ENCODE measurements at regions not wholly inside any gene's neighbourhood (a gene's known extent, or its start where the extent isn't known, plus 50 kb on each side); places are given as distances from the start of the nearest gene placed in this dataset.

DNA sequence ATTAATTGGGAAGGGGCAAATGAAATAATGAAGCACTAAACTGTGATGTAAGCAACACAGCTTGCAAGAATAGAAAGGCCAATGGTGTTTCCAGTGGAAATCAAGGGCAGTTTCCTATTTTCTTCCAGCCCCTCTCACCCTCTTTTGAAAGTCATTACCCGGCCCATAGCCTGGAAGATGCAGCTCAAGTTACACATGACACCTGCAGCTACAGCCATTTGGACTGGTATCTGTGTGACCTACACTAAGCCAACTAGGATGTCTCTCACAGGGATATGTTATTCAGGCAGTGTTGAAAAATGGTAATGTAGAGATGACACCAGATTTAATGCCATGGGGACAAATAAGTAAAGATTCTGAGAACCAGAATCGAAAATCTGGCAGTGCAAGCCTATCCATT is 439.4 kb upstream of the ZNF462 start:
- Histone ChIP-seq H3K4me1 (ENCODE audit: control insufficient read depth in 2 of 2, insufficient read depth in 2 of 2, low read length in 2 of 2) (no peaks in the 10 kb centered on the region), H3K27ac (ENCODE audit: low read depth, low read length) (no peak overlapping the region), H3K9me3 (ENCODE audit: control insufficient read depth in 2 of 3, low read length in 3 of 3) (no peaks in the 10 kb centered on the region), H3K4me3 (ENCODE audit: low read length) (no peak overlapping the region), H3K27me3 (ENCODE audit: control insufficient read depth in 2 of 2, insufficient read depth in 2 of 2, low read length in 2 of 2) (no peaks in the 10 kb centered on the region), H3K36me3 (ENCODE audit: control insufficient read depth in 2 of 3, insufficient read depth in 3 of 3, low read length in 3 of 3) (no peaks in the 10 kb centered on the region)
- Mint-ChIP-seq H3K4me3 (no peak overlapping the region), H3K27me3 (peaks cover 0 to 4% (median 0%) of the 10 kb centered on the region in 5 donors), H3K9me3 (peaks cover 0 to 8% (median 2%) of the 10 kb centered on the region in 11 donors), H3K36me3 (no peaks in the 10 kb centered on the region), H3K4me1 (peaks cover 0 to 11% (median 0%) of the 10 kb centered on the region in 7 donors), H3K27ac (no peak overlapping the region)
- ATAC-seq (no peak), DNase-seq (no peak)
- intact Hi-C loops (cut with micrococcal nuclease): no loop called here
- POLR2A ChIA-PET: no interaction called here
- CTCF ChIA-PET: no interaction called here

DNA sequence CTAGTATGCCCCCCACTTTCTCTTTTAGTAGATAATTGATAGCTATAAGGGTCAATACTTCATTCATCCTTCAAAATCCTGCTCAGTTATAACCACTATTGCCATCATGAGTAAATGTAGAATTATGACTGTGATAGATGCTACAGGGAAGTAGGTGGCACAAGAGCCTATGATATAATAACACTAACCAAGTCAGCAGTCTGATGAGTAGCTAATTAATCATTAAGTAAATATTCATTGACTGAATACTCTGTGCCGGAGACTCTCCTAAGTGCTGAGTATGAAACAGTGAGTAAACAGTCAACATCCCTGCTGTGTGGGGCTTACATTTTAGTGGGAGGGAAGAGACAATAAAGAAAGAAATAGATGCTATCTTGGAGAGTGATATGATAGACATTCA is 430.3 kb upstream of the ZNF462 start:
- Histone ChIP-seq H3K27me3 (ENCODE audit: control insufficient read depth in 2 of 2, insufficient read depth in 2 of 2, low read length in 2 of 2) (no peaks in the 10 kb centered on the region), H3K9me3 (ENCODE audit: control insufficient read depth in 2 of 3, low read length in 3 of 3) (no peaks in the 10 kb centered on the region), H3K27ac (ENCODE audit: low read depth, low read length) (no peak overlapping the region), H3K4me3 (ENCODE audit: low read length) (no peak overlapping the region), H3K4me1 (ENCODE audit: control insufficient read depth in 2 of 2, insufficient read depth in 2 of 2, low read length in 2 of 2) (no peaks in the 10 kb centered on the region), H3K36me3 (ENCODE audit: control insufficient read depth in 2 of 3, insufficient read depth in 3 of 3, low read length in 3 of 3) (no peaks in the 10 kb centered on the region)
- Mint-ChIP-seq H3K9me3 (peaks cover 0 to 17% (median 7%) of the 10 kb centered on the region in 11 donors), H3K36me3 (no peaks in the 10 kb centered on the region), H3K4me1 (no peaks in the 10 kb centered on the region), H3K4me3 (no peak overlapping the region), H3K27ac (no peak overlapping the region), H3K27me3 (peaks cover 0 to 4% (median 0%) of the 10 kb centered on the region in 5 donors)
- POLR2A ChIA-PET: no interaction called here
- no peak for ATAC-seq
- CTCF ChIA-PET: no interaction called here
- no peak for DNase-seq
- intact Hi-C loops (cut with micrococcal nuclease): no loop called here

DNA sequence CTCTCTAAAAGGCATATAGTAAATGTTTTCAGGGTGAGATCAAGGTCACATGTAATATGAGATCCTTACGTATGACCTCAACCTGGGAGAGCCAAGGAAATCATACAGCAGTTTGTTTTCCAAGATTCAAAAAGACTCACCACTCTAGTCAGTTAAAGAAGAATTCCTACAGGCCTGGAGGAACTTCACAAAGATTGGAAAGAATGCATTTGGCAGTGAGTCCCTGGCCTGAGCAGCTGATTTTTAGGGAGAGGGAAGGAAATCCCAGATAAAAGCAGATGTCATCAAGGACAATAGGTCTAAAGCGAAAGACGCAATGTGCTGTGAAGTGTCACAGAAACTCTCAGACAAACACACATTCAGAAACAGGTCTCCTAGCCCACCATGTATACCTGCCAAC is 424.0 kb upstream of the ZNF462 start:
- H3K27me3 ChIP-seq (ENCODE audit: control insufficient read depth in 2 of 2, insufficient read depth in 2 of 2, low read length in 2 of 2): no peaks in the 10 kb centered on the region
- Mint-ChIP-seq H3K27me3 (no peaks in the 10 kb centered on the region), H3K9me3 (peaks cover 2 to 19% (median 9%) of the 10 kb centered on the region in 11 donors), H3K4me1 (peaks cover 0 to 4% (median 0%) of the 10 kb centered on the region in 7 donors), H3K4me3 (no peak overlapping the region), H3K36me3 (peaks cover 0 to 9% (median 0%) of the 10 kb centered on the region in 5 donors), H3K27ac (no peak overlapping the region)
- H3K36me3 ChIP-seq (ENCODE audit: control insufficient read depth in 2 of 3, insufficient read depth in 3 of 3, low read length in 3 of 3): no peaks in the 10 kb centered on the region
- ChIA-PET POLR2A (no interaction called here), CTCF (no interaction called here)
- no peak overlapping the region for H3K4me3 ChIP-seq (ENCODE audit: low read length)
- no peak for DNase-seq
- no peaks in the 10 kb centered on the region for H3K4me1 ChIP-seq (ENCODE audit: control insufficient read depth in 2 of 2, insufficient read depth in 2 of 2, low read length in 2 of 2)
- ATAC-seq: no peak
- H3K9me3 ChIP-seq (ENCODE audit: control insufficient read depth in 2 of 3, low read length in 3 of 3): no peaks in the 10 kb centered on the region
- H3K27ac ChIP-seq (ENCODE audit: low read depth, low read length): no peak overlapping the region
- intact Hi-C loops (cut with micrococcal nuclease): no loop called here

DNA sequence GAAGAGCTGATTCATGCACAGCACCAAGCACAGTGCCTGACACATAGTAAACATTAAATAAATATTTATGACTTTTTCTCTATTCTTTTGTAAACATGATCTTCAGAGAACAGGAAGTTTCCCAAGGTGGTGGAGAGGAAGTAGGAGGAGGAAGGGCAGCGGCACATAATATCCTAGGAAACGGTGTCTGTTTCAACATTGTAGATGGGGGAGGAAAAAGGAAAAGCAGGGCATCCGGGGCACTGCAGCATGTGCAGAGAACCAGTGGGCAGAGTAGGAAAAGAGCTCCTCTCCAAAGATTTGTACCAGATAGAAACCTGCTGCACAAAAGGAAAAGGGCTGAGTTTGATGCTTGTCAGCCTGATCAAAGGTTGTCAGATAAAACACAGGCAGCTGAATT is 421.7 kb upstream of the ZNF462 start:
- no peak overlapping the region for H3K27ac Mint-ChIP-seq
- CTCF ChIA-PET: no interaction called here
- POLR2A ChIA-PET: no interaction called here

DNA sequence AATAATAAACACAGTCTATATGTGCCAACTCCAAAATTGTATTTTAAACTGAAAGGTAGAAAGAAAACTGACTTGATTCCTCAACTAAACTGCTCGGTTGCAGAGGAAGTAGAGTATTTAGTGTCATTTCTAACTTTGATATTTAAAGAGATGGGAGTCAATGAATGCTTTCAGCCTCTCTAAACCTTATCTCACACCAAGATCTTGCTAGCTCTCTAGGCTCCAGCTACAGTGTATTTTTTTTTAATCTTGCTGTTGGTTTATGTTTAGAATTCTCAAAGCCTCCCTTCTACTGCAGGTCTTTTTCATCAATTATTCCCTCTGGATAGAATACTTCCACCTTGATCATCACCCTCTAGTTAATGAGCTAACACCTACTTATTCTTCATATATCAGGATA is 419.4 kb upstream of the ZNF462 start:
- Histone ChIP-seq H3K36me3 (ENCODE audit: control insufficient read depth in 2 of 3, insufficient read depth in 3 of 3, low read length in 3 of 3) (no peaks in the 10 kb centered on the region), H3K4me1 (ENCODE audit: control insufficient read depth in 2 of 2, insufficient read depth in 2 of 2, low read length in 2 of 2) (no peaks in the 10 kb centered on the region), H3K27me3 (ENCODE audit: control insufficient read depth in 2 of 2, insufficient read depth in 2 of 2, low read length in 2 of 2) (no peaks in the 10 kb centered on the region), H3K27ac (ENCODE audit: low read depth, low read length) (no peak overlapping the region), H3K9me3 (ENCODE audit: control insufficient read depth in 2 of 3, low read length in 3 of 3) (no peaks in the 10 kb centered on the region), H3K4me3 (ENCODE audit: low read length) (no peak overlapping the region)
- ChIA-PET POLR2A (no interaction called here), CTCF (no interaction called here)
- Mint-ChIP-seq H3K4me1 (peaks cover 0 to 4% (median 0%) of the 10 kb centered on the region in 7 donors), H3K36me3 (peaks cover 0 to 9% (median 0%) of the 10 kb centered on the region in 5 donors), H3K27me3 (no peaks in the 10 kb centered on the region), H3K4me3 (no peak overlapping the region), H3K27ac (no peak overlapping the region), H3K9me3 (peaks cover 2 to 20% (median 9%) of the 10 kb centered on the region in 11 donors)
- ATAC-seq (no peak), DNase-seq (no peak)
- intact Hi-C loops (cut with micrococcal nuclease): no loop called here

More for the DNA sequence above, 421.7 kb upstream of the ZNF462 start:
- H3K4me1 ChIP-seq (ENCODE audit: control insufficient read depth in 2 of 2, insufficient read depth in 2 of 2, low read length in 2 of 2): no peaks in the 10 kb centered on the region
- H3K9me3 ChIP-seq (ENCODE audit: control insufficient read depth in 2 of 3, low read length in 3 of 3): no peaks in the 10 kb centered on the region
- H3K36me3 ChIP-seq (ENCODE audit: control insufficient read depth in 2 of 3, insufficient read depth in 3 of 3, low read length in 3 of 3): no peaks in the 10 kb centered on the region
- peaks cover 2 to 20% (median 9%) of the 10 kb centered on the region in 11 donors for H3K9me3 Mint-ChIP-seq
- H3K27me3 Mint-ChIP-seq: no peaks in the 10 kb centered on the region
- no peak overlapping the region for H3K27ac ChIP-seq (ENCODE audit: low read depth, low read length)
- peaks cover 0 to 4% (median 0%) of the 10 kb centered on the region in 7 donors for H3K4me1 Mint-ChIP-seq
- no peaks in the 10 kb centered on the region for H3K27me3 ChIP-seq (ENCODE audit: control insufficient read depth in 2 of 2, insufficient read depth in 2 of 2, low read length in 2 of 2)
- H3K4me3 Mint-ChIP-seq: no peak overlapping the region
- H3K4me3 ChIP-seq (ENCODE audit: low read length): no peak overlapping the region
- peaks cover 0 to 9% (median 0%) of the 10 kb centered on the region in 5 donors for H3K36me3 Mint-ChIP-seq
- intact Hi-C loops (cut with micrococcal nuclease): no loop called here
- DNase-seq (no peak), ATAC-seq (no peak)

DNA sequence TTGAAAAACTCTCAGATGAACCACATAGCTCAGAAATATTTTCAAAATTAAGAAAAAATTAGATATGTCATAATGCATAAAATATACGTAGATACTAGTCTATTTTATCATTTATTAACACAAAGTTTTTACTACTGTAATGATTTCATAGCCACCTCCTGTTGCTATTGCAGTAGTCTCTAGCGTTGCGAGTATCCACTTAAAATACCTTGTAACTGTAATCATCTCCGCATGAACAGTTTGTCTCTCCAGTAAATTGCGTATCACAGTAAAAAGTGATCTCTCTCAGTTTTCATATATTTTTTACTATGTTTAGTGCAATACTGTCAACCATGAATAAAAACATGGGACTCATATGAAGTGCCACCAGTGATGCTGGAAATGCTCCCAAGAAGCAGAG is 417.9 kb upstream of the ZNF462 start:
- DNase-seq (no peak), ATAC-seq (no peak)
- Histone ChIP-seq H3K36me3 (ENCODE audit: control insufficient read depth in 2 of 3, insufficient read depth in 3 of 3, low read length in 3 of 3) (no peaks in the 10 kb centered on the region), H3K4me3 (ENCODE audit: low read length) (no peak overlapping the region), H3K4me1 (ENCODE audit: control insufficient read depth in 2 of 2, insufficient read depth in 2 of 2, low read length in 2 of 2) (no peaks in the 10 kb centered on the region), H3K27me3 (ENCODE audit: control insufficient read depth in 2 of 2, insufficient read depth in 2 of 2, low read length in 2 of 2) (no peaks in the 10 kb centered on the region), H3K9me3 (ENCODE audit: control insufficient read depth in 2 of 3, low read length in 3 of 3) (no peaks in the 10 kb centered on the region), H3K27ac (ENCODE audit: low read depth, low read length) (no peak overlapping the region)
- no peak overlapping the region for H3K4me3 Mint-ChIP-seq
- intact Hi-C loops (cut with micrococcal nuclease): no loop called here
- no peak overlapping the region for H3K27ac Mint-ChIP-seq
- POLR2A ChIA-PET: no interaction called here
- peaks cover 0 to 9% (median 0%) of the 10 kb centered on the region in 5 donors for H3K36me3 Mint-ChIP-seq
- peaks cover 0 to 16% (median 4%) of the 10 kb centered on the region in 11 donors for H3K9me3 Mint-ChIP-seq
- H3K4me1 Mint-ChIP-seq: peaks cover 0 to 4% (median 0%) of the 10 kb centered on the region in 7 donors
- CTCF ChIA-PET: no interaction called here
- H3K27me3 Mint-ChIP-seq: no peaks in the 10 kb centered on the region

DNA sequence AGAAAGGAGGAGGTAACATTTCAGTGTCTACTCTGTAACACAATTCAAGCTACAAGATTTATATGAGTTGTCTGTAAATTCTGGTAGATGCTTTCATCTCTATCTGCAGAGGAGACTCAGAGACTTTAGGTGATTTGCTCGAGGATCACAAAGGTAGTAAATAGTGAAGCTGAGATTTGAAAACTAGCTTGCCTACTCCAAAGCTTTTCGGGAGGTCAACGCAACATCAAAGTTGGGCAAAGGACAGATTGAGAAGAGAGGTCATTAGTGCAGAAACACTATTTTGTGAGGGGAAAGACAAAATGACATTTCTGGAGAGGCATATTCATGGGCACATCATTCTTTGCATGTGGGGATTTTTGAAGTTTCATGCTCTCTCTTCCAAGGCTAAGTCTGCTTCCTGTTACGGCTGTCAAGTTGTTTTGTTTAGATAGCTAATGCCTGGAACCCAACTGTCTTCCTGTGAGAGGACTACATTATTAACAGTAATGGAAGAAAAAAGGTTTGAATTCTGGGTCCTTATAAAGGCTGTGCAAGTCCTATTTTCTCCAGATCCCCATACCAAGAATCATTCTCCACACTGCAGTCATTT is 413.5 kb upstream of the ZNF462 start:
- ATAC-seq (no peak), DNase-seq (no peak)
- intact Hi-C loops (cut with micrococcal nuclease): no loop called here
- H3K27ac Mint-ChIP-seq: no peak overlapping the region
- Histone ChIP-seq H3K4me3 (ENCODE audit: low read length) (no peak overlapping the region), H3K36me3 (ENCODE audit: control insufficient read depth in 2 of 3, insufficient read depth in 3 of 3, low read length in 3 of 3) (no peaks in the 10 kb centered on the region), H3K4me1 (ENCODE audit: control insufficient read depth in 2 of 2, insufficient read depth in 2 of 2, low read length in 2 of 2) (no peaks in the 10 kb centered on the region), H3K27ac (ENCODE audit: low read depth, low read length) (no peak overlapping the region), H3K9me3 (ENCODE audit: control insufficient read depth in 2 of 3, low read length in 3 of 3) (no peaks in the 10 kb centered on the region), H3K27me3 (ENCODE audit: control insufficient read depth in 2 of 2, insufficient read depth in 2 of 2, low read length in 2 of 2) (no peaks in the 10 kb centered on the region)
- POLR2A ChIA-PET: no interaction called here
- no peaks in the 10 kb centered on the region for H3K4me1 Mint-ChIP-seq
- H3K27me3 Mint-ChIP-seq: no peaks in the 10 kb centered on the region
- no peaks in the 10 kb centered on the region for H3K36me3 Mint-ChIP-seq
- CTCF ChIA-PET: no interaction called here
- no peak overlapping the region for H3K4me3 Mint-ChIP-seq
- peaks cover 0 to 11% (median 3%) of the 10 kb centered on the region in 11 donors for H3K9me3 Mint-ChIP-seq

Measured in naive thymus-derived CD4-positive, alpha-beta T cell (primary cell).